IMR-90 (cell line): ENCODE measurements at regions not wholly inside any gene's neighbourhood (a gene's known extent, or its start where the extent isn't known, plus 50 kb on each side); places are given as distances from the start of the nearest gene placed in this dataset.

Experiments used
- ATAC-seq: fragments of 200-7000 bp; cut with Tn5 transposase; 2 replicates; pipeline ENCODE4 v1.9.1; 2020; ENCODE audit warnings: low read depth, mild to moderate bottlenecking, moderate library complexity
- BruUV-seq: library from RNA; stranded (reverse); fragments of 400-500 nt; replicated peaks from 2 replicates; lab custom pipeline; 2021; lab: Mats Ljungman, UMichigan
- CTCF ChIA-PET: fragments of 300-600 bp; formaldehyde crosslinking; extraction: SDS; loops from one replicate; lab custom pipeline; 2021; ENCODE audit warnings: antibody characterized with exemption; lab: Yijun Ruan, JAX
- POLR2A ChIA-PET: fragments of 300-600 bp; sonication (Branson Sonifier 250); formaldehyde crosslinking; loops from one replicate; lab custom pipeline; 2022; ENCODE audit warnings: antibody characterized with exemption; ENCODE audit not compliant: unreplicated experiment; lab: Charles Lee
- DNase-seq: peaks from one replicate; pipeline ENCODE4 v3.0.0; 2013
- H2AFZ ChIP-seq: replicated peaks from 2 replicates; pipeline ENCODE3; 2013; ENCODE audit warnings: low read length, mild to moderate bottlenecking; ENCODE audit not compliant: poor library complexity
- H2AK5ac ChIP-seq: 2 replicates; pipeline ENCODE4 v1.6.1; 2013; ENCODE audit warnings: low read depth, low read length, inconsistent platforms
- H2AK9ac ChIP-seq: replicated peaks from 2 replicates; pipeline ENCODE3; 2013; ENCODE audit warnings: mild to moderate bottlenecking, low read depth, low read length, moderate library complexity; ENCODE audit not compliant: poor library complexity
- H2BK120ac ChIP-seq: 2 replicates; pipeline ENCODE4 v1.6.1; 2013; ENCODE audit warnings: low read depth, low read length, inconsistent platforms
- H2BK15ac ChIP-seq: 3 replicates; pipeline ENCODE4 v1.6.1; 2013; ENCODE audit warnings: low read depth, low read length, inconsistent platforms
- H2BK20ac ChIP-seq: 2 replicates; pipeline ENCODE4 v1.6.1; 2013; ENCODE audit warnings: low read depth, mild to moderate bottlenecking, inconsistent platforms, low read length, moderate library complexity
- H2BK5ac ChIP-seq: 2 replicates; pipeline ENCODE4 v1.6.1; 2013; ENCODE audit warnings: mild to moderate bottlenecking, low read depth, low read length, inconsistent platforms; ENCODE audit not compliant: poor library complexity, severe bottlenecking
- H3K14ac ChIP-seq: replicated peaks from 2 replicates; pipeline ENCODE4 v1.6.1; 2013; ENCODE audit warnings: low read depth, low read length, inconsistent platforms
- H3K18ac ChIP-seq: 2 replicates; pipeline ENCODE4 v1.6.1; 2013; ENCODE audit warnings: low read depth, low read length, control low read depth
- H3K23ac ChIP-seq: 2 replicates; pipeline ENCODE4 v1.6.1; 2013; ENCODE audit warnings: low read depth, low read length, inconsistent platforms
- H3K27ac ChIP-seq: 2 replicates; pipeline ENCODE4 v1.5.1; 2013; ENCODE audit warnings: mild to moderate bottlenecking, control low read depth, low read length; ENCODE audit not compliant: insufficient read depth
- H3K27me3 ChIP-seq: 2 replicates; pipeline ENCODE4 v1.6.1; 2013; ENCODE audit warnings: low read length; ENCODE audit not compliant: control insufficient read depth, insufficient read depth
- H3K36me3 ChIP-seq: 2 replicates; pipeline ENCODE4 v1.6.1; 2013; ENCODE audit warnings: low read length, mixed read lengths; ENCODE audit not compliant: control insufficient read depth, insufficient read depth
- H3K4ac ChIP-seq: 2 replicates; pipeline ENCODE4 v1.6.1; 2013; ENCODE audit warnings: low read depth, low read length, inconsistent platforms
- H3K4me1 ChIP-seq: 2 replicates; pipeline ENCODE4 v1.6.1; 2013; ENCODE audit warnings: low read length, mixed read lengths; ENCODE audit not compliant: control insufficient read depth, insufficient read depth
- H3K4me2 ChIP-seq: 2 replicates; pipeline ENCODE4 v1.6.1; 2013; ENCODE audit warnings: low read depth, mild to moderate bottlenecking, control low read depth, low read length, moderate library complexity
- H3K4me3 ChIP-seq: 2 replicates; pipeline ENCODE4 v1.5.1; 2013; ENCODE audit warnings: low read depth, mild to moderate bottlenecking, control low read depth, low read length, moderate library complexity; ENCODE audit not compliant: insufficient read depth
- H3K56ac ChIP-seq: 2 replicates; pipeline ENCODE4 v1.6.1; 2013; ENCODE audit warnings: low read length, inconsistent platforms; ENCODE audit not compliant: insufficient read depth; ENCODE audit errors: extremely low read depth
- H3K79me1 ChIP-seq, 2 experiments: 2 replicates each; pipeline ENCODE4 v1.6.1; 2013; ENCODE audit warnings: low read length in 2 of 2, inconsistent platforms in 1 of 2, low read depth in 1 of 2
- H3K9ac ChIP-seq: 2 replicates; pipeline ENCODE4 v1.6.1; 2013; ENCODE audit warnings: low read depth, low read length, control low read depth
- H3K9me1 ChIP-seq: 2 replicates; pipeline ENCODE4 v1.6.1; 2013; ENCODE audit warnings: low read length, inconsistent platforms; ENCODE audit not compliant: insufficient read depth
- H3K9me3 ChIP-seq: 2 replicates; pipeline ENCODE4 v1.6.1; 2013; ENCODE audit warnings: low read length; ENCODE audit not compliant: control insufficient read depth, insufficient read depth
- H4K20me1 ChIP-seq: 2 replicates; pipeline ENCODE4 v1.6.1; 2013; ENCODE audit warnings: low read length, inconsistent platforms; ENCODE audit not compliant: insufficient read depth
- H4K5ac ChIP-seq: 2 replicates; pipeline ENCODE4 v1.6.1; 2013; ENCODE audit warnings: mild to moderate bottlenecking, low read depth, low read length, control low read depth
- H4K8ac ChIP-seq, 2 experiments: 2 replicates each; pipeline ENCODE4 v1.6.1; 2013; ENCODE audit warnings: low read depth in 2 of 2, low read length in 2 of 2, control low read depth in 1 of 2, inconsistent platforms in 1 of 2
- H4K91ac ChIP-seq: 2 replicates; pipeline ENCODE4 v1.6.1; 2013; ENCODE audit warnings: low read depth, low read length, inconsistent platforms; ENCODE audit not compliant: insufficient read depth
- MAZ ChIP-seq: IDR thresholded peaks from 2 replicates; pipeline ENCODE4 v1.6.1; 2012; ENCODE audit warnings: low read depth, mild to moderate bottlenecking, low read length, improper control_type of control experiment, moderate library complexity, borderline replicate concordance
- RAD21 ChIP-seq: IDR thresholded peaks from 2 replicates; pipeline ENCODE4 v1.6.1; 2012; ENCODE audit warnings: low read length, improper control_type of control experiment
- WGBS, 2 experiments: methylation state at CpG; one replicate each; pipeline versions ENCODE4 v1.1.5 to v1.1.7; 2013; ENCODE audit warnings: missing lambda C conversion rate in 2 of 2; ENCODE audit not compliant: insufficient read length in 1 of 2; ENCODE audit errors: extremely low coverage in 2 of 2; 5-methylcytosine and 5-hydroxymethylcytosine counted together
- dilution Hi-C: fragments of 300-500 bp; cut with HindIII; formaldehyde crosslinking; loops from one replicate; pipeline ENCODE4 v1.14.3; 2018; ENCODE audit warnings: low sequenced_read_pairs; ENCODE audit not compliant: unreplicated experiment
- in situ Hi-C: fragments of 300-500 bp; cut with MboI; formaldehyde crosslinking; loops from 3 replicates; pipeline ENCODE4 v1.14.3; 2019; ENCODE audit warnings: low sequenced_read_pairs, inconsistent platforms, mixed read lengths
- intact Hi-C: fragments of 100-400 bp; cut with micrococcal nuclease; formaldehyde crosslinking; loops from 2 replicates; pipeline ENCODE4 v1.10.0; 2022

DNA sequence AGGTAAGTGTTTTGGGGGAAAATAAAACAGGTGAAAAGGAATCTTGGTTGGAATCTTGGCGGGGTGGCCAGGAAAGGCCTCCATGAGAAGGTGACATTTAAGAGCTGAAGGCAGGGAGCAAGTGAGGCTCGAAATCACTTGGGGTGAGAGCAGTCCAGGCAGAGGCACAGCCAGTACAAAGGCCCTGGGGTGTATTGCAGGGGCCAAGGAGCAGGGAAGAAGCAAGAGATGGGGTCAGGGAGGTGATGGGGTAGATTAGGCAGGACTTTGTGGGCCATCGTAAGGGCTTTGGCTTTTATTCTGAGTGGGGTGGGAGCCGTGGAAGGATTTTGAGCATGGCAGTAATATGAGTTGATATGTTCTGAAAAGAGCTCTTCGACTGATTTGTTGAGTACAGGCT lies 551.1 kb downstream of the MN1 start:
- no peak overlapping the region for H3K4me3 ChIP-seq
- intact Hi-C loops, result no loop called here
- no peak overlapping the region for H2BK5ac ChIP-seq
- WGBS, 2 experiments, result 81% methylated on average over 2 of the region's 5 CpGs; no CpG with 5 or more reads in 1 of the 2 experiments
- DNase-seq (no peak), ATAC-seq (no peak)
- no peaks in the 10 kb centered on the region for H3K9me1 ChIP-seq
- no peak overlapping the region for H2BK15ac ChIP-seq
- CTCF ChIA-PET, result no interaction called here
- no peak overlapping the region for H2AFZ ChIP-seq
- TF ChIP-seq RAD21 (no peak), MAZ (no peak)
- dilution Hi-C loops, result no loop called here
- H3K14ac ChIP-seq, result no peak overlapping the region
- no peak overlapping the region for H3K4me2 ChIP-seq
- no peak overlapping the region for H4K91ac ChIP-seq
- H2BK20ac ChIP-seq, result no peak overlapping the region
- no peak overlapping the region for H3K56ac ChIP-seq
- in situ Hi-C loops, result no loop called here
- H3K79me1 ChIP-seq, result no peaks in the 10 kb centered on the region
- no peak overlapping the region for H3K9ac ChIP-seq
- H4K5ac ChIP-seq, result no peak overlapping the region
- no peak overlapping the region for H4K8ac ChIP-seq
- no TSS peak for BruUV-seq
- H4K20me1 ChIP-seq, result no peaks in the 10 kb centered on the region
- H3K23ac ChIP-seq, result no peak overlapping the region
- no peaks in the 10 kb centered on the region for H3K36me3 ChIP-seq
- no peak overlapping the region for H3K4ac ChIP-seq
- POLR2A ChIA-PET, result no interaction called here
- no peak overlapping the region for H2AK5ac ChIP-seq
- no peaks in the 10 kb centered on the region for H3K4me1 ChIP-seq
- H2AK9ac ChIP-seq, result no peak overlapping the region
- H3K27ac ChIP-seq, result no peak overlapping the region
- H3K9me3 ChIP-seq, result peaks cover 13% of the 10 kb centered on the region
- no peak overlapping the region for H2BK120ac ChIP-seq
- H3K27me3 ChIP-seq, result peaks cover 7% of the 10 kb centered on the region
- H3K18ac ChIP-seq, result no peak overlapping the region
